Activated gamma-delta T cell treated with anti-CD3 and anti-CD28 coated beads, Interleukin-2, amount 50 U/mL, for 16 hours (primary cell): ENCODE measurements at regions not wholly inside any gene's neighbourhood (a gene's known extent, or its start where the extent isn't known, plus 50 kb on each side); places are given as distances from the start of the nearest gene placed in this dataset.
"Not testable (repeated sequence)": the region's sequence is repeated elsewhere in the genome, so short reads cannot be mapped to it uniquely, and the experiment has no call there.

Experiments used
- DNase-seq: peaks from one replicate; pipeline ENCODE4 v3.0.0-alpha.2; 2020; ENCODE audit warnings: low read depth

DNA sequence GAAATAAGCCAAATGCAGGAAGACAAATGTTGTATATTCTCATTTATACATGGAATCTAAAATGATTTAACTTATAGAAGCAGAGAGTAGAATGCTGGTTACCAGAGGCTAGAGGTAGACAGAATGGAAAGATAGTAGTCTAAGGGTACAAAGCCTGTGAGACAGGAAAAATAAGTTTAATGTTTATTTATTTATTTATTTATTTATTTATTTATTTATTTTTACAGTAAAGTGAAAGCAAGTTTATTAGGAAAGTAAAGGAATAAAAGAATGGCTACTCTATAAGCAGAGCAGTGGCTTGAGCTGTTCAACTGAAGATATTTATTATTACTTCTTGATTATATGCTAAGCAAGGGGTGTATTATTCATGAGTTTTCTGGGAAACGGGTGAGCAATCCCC lies 203.2 kb downstream of the LAS1L start:
- DNase-seq: no peak

DNA sequence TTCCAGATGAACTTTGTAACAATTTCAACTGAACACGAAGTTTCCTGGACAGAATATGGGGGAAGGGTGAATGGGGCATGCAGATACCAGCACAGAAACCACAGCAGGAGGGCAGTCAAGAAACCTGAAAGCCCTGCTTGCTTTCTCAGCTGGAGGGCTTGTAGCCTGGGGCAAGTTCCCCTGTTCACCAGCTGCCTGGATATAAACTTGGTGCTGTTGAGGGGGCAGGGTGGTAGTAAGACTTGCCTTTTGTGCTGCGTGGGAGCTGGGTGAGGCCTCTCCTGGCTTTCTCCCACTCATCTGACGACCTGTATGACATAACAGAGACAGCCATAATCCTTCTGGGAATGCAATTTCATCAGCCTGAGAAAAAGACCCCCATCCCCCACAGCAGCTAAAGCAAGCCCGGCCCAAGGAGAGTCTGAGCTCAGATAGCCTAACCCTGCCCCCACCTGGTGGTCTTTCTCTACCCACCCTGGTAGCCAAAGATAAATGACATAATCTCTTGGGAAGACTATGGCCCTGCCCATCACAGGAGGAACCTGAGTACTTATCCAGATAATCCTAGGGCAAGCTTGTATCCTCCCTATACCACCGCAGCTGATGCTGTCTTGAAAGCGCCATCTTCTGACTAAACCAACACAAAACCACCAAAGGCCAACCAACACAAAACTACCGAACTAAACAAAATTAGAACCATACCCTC lies 234.3 kb downstream of the LAS1L start:
- no peak for DNase-seq

DNA sequence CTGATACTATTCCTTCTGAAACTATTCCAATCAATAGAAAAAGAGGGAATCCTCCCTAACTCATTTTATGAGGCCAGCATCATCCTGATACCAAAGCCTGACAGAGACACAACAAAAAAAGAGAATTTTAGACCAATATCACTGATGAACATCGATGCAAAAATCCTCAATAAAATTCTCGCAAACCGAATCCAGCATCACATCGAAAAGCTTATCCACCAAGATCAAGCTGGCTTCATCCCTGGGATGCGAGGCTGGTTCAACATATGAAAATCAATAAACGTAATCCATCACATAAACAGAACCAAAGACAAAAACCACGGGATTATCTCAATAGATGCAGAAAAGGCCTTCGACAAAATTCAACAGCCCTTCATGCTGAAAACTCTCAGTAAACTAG lies 251.7 kb downstream of the LAS1L start:
- not testable (repeated sequence) for DNase-seq

DNA sequence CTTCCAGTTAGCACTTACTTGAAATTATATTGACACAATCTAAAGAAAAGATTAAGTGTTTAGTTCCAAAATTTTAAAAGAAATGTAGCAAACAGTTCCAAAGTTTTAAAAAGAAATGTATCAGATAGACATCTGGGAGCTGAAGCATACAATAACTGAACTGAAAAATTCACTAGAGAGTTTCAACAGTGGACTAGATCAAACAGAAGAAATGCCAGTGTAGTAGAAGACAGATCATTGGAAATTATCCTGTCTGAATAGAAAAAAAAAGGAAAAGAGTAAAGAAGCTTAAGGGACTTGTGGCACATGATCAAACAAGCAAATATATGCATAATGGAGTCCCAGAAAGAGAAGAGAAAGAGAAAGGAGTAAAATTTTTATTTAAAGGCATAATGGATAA lies 261.4 kb downstream of the LAS1L start:
- no peak for DNase-seq

DNA sequence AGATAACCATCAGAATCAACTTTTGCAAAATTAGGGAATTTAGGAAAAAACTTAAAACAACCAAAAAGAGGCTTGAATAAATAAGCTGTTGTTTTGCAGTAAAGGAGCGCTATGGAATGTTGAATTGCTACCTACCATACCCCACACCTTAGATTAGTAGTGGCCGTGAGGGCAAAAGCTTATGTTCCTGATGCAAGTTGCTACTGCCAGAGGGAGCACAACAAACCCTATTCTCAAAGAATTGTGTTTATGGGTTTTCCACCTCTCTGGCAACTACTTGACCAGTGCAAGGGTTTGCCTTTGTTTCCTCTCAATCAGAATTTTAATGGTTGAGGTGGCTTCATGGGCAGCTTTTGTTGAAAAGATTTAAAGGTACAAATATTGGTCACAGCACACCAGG lies 268.1 kb downstream of the LAS1L start:
- DNase-seq: no peak

DNA sequence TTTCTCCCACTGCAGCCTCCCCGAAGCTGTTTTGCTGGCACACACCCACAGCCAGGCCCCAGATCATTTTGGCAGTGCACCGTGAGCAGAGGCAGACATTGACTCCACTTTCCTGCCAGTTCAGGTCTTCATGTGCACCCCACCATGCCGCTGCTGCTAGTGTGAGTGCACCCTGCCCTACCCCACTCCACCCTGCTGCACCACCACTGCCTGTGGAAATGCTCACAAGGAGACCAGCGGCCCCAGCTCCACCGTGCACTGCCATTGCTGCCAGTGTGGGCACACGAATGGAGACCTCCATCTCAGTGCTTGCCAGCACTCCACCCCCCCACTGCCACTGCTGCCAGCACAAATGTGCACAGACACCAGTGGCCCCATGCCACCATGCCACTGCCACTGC lies 277.6 kb upstream of the ZC4H2 start:
- DNase-seq: no peak

DNA sequence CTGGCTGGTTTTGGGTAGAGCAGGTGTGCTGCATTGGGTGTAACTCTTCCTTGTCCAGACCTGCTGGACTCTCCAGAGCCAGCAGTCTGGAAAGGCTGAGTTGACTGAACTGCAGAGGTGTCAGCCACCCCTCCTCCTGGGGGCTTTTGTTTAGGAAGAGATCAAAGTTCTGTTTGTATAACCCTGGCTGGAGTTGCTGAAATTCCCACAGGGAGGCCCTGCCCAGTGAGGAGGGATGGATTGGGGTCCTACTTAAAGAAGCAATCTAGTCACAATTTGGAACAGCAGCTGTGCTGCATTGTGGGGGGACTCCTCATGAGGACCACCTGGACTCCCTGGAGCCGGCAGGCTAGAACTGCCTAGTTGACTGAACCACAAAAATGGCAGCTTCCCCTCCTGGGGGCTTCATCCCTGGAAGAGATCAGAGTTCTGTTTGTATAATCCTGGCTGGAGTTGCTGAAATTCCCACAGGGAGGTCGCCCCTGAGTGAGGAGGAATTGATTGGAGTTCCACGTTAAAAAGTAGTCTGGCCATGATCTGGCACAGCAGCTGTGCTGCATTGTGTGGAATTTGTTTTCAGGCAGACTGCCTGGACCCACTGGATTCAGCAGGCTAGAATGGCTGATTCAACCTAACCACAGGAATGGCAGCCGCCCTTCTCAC lies 264.9 kb upstream of the ZC4H2 start:
- no peak for DNase-seq

DNA sequence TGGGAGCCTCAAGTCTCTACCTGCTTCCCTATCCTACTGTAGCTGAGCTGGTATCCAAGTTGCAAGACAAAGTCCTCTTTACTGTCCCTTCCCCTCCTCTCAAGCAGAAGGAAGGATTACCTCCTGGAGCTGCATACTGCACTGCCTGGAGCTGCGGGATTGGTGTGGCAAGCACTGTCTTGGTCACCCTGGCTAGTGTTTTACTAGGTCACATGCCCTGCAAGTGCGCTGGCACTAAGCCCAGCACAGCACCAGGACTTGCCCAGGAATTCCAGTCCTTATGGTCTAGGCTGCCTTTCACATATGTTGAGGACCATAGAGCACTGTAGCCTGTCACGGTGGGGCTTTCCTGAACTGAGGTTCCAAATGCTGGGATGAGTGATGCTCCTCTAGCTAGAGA lies 227.3 kb upstream of the ZC4H2 start:
- DNase-seq: no peak

DNA sequence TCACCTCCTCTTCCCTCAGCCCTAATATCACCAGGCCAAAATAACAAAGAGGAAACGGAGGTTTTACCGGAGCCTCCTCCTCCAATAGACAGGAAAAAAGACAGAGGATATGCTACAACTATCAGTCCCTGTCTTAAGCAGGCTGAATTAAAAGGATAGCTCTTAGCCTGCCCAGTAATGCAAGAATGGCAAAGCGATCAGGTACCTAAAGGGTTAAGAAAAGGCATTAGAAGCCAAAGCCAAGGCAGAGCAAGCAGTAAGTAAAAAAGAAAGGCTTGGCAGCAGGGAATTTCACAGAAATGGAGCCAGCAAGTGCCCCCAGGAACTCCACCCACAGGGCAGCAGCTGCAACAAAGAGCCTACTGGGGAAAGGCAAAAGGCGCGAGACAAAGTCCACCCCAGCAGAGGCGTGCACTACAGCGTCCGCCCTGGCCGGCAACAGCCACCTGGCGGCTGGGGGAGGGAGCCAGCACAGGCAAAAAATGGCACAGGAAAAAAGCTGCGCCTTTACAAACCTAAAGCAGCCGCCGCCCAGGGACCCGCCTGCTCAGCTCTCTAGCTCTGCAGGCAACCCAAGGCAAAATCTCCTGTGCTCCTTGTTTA lies 220.6 kb upstream of the ZC4H2 start:
- DNase-seq: no peak

DNA sequence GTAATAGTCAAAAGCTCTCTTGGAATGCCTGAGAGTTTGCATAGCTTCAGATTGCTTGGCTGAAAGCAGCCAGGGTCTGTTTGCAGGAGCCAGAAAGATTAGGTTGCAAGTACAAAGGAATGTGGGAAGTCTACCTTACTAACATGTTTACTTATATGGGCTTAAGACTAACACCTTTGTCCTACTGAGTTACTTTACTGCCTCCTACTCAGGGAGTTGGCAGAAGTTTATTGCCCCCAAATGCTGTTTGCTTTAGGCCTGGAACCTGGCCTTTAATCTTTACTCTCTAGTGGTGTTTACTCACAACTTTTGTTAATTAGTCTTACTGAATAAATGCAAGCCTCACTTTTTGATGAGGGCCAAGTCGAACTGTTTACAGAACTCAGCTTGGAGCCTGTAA lies 219.4 kb upstream of the ZC4H2 start:
- DNase-seq: no peak

DNA sequence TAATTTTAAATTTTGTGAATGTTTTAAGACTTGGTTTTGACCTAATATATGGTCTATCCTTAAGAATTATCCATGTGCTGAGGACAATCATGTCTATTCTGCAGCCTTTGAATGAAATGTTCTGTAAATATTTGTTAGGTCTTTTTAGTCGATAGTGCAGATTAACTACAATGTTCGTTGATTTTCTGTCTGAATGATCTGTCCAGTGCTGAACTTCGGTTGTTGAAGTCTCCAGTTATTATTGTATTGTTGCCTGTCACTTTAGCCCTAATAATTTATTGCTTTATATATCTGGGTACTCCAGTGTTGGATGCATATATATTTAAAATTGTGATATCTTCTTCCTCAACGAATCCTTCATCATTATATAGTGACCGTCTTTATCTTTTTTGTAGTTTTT lies 218.3 kb upstream of the ZC4H2 start:
- DNase-seq: no peak

DNA sequence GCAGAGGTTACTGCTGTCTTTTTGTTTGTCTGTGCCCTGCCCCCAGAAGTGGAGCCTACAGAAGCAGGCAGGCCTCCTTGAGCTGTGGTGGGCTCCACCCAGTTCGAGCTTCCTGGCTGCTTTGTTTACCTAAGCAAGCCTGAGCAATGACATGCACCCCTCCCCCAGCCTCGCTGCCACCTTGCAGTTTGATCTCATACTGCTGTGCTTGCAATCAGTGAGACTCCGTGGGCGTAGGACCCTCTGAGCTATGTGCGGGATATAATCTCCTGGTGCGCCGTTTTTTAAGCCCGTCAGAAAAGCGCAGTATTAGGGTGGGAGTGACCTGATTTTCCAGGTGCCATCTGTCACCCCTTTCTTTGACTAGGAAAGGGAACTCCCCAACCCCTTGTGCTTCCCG lies 187.1 kb upstream of the ZC4H2 start:
- not testable (repeated sequence) for DNase-seq

DNA sequence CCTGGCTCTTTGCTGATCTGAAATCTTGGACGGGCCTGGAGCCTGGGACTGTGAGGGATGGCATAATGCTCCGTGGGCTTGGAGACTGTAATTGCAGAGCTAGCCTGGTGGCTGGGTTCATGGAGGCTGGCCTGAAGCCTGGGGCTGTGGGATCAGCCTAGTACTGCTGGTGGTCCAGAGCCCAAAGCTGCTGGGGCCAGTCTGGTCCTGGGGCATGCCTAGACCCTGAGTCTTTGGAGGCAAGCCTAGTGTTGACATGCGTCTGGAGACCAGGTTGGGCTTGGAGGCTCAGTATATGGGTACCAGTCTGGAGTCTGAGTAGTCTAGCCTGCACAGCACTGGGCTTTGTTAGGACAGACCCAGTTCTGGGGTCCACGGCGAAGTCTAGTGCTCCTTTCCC lies 172.0 kb upstream of the ZC4H2 start:
- DNase-seq: no peak

DNA sequence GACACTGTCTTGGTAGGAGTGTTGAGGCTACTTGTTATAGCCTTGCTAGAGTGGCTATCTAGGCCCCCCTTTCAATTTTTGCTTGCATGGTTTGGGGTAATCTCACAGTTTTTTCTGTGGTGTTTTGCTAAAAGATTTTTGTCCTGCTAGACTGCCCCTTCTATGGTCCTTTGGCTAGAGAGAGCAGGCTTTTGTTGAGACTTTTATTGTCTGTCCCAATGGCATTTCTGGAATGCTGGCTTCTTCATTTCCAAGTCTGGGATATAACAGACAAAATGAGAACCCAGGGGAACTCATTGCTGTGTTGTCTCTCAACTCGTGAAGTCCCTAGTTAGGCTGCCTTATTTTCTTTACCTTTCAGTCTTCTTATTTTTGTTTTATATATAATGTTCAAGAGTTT lies 160.2 kb upstream of the ZC4H2 start:
- DNase-seq: no peak

DNA sequence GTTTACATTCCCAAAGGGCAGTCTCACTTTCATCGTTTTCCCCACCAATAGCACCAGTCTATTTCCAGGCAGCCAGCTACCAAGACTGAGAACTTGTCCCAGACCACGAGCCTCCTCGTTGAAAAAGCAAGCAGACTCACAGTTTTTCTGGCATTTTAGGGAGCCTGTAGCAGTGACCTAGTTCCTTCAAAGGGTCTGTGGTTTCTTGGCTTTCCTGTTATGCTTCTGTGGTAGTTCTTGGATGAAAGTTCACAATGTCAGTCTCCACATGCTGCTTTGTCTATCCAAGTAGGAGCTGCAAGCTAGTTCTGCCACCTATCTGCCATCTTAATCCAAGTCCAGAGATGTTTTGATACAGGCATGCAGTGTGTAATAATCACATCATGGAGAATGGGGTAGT lies 151.6 kb upstream of the ZC4H2 start:
- no peak for DNase-seq

DNA sequence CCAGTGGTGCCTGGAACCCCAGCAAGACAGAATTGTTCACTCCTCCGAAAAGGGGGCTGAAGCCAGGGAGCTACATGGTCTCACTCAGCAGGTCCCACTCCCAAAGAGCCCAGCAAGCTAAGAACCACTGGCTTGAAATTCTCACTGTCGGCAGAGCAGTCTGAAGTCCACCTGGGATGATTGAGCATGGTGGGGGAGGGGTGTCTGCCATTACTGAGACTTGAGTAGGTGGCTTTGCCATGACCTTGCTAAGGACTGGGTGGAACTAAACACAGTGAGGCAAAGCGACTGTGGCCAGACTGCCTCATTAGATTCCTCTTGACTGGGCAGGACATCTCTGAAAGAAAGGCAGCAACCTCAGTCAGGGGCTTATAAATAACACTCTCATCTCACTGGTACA lies 122.6 kb upstream of the ZC4H2 start:
- DNase-seq: no peak

DNA sequence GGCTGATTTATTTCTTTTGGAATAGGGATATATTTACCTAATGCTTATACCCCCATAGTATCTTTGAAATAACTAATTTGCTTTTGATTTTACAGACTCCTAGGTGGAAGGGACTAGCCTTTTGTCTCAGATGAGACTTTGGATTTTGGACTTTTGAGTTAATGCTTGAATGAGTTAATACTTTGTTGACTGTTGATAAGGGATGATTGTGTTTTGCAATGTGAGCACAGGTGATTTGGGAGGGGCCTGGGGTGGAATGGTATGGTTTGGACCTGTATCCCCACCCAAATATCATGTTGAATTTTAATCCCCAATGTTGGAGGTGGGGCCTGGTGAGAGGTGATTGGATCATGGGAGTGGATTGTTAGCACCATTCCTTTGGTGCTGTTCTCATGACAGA lies 117.4 kb upstream of the ZC4H2 start:
- DNase-seq: no peak

DNA sequence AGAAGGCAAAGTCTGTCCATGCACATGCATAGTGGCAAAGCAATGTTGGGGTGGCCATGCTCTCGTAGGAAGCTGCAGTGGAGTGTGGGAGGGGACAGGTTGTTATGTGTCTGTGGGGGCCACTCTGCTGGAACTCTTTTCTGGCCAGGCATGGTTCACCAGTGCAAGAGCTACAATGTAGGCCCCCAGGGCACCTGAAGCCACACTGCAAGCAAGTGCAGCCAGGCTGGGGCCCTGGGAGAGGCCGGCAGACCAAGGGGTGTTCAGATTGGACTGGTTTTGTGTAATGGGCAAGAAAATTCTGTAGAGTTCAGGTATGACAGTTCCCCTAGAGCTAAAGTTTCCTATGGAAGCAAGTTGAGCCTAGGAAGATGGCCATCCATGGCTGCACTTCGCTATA lies 97.0 kb upstream of the ZC4H2 start:
- DNase-seq: no peak

DNA sequence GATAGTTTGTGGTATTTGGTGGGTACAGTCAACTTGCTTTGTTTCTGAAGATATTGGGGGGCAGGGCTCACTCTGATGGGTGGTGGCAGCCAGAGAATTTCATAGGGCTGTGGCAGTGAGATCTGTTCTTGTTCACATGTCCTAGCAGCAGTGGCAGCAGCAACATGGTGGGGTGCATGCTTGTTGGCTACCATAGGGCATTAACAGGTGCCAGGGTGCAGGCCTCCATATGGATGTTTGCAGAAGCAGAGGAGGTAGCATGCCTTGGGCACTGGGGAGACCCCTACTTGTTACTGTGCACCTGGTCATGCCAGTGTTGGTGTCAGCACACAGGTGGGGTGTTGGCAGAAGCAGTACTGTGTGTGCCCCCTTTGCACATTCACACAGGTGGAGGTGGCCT lies 96.3 kb upstream of the ZC4H2 start:
- no peak for DNase-seq

DNA sequence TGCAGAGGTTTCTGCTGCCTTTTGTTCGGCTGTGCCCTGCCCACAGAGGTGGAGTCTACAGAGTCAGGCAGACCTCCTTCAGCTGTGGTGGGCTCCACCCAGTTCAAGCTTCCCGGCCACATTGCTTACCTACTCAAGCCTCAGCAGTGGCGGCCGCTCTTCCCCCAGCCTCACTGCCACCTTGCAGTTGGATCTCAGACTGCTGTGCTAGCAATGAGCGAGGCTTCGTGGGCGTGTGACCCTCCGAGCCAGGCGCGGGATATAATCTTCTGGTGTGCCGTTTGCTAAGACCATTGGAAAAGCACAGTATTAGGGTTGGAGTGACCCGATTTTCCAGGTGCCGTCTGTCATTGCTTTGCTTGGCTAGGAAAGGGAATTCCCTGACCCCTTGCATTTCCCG lies 82.4 kb upstream of the ZC4H2 start:
- not testable (repeated sequence) for DNase-seq

DNA sequence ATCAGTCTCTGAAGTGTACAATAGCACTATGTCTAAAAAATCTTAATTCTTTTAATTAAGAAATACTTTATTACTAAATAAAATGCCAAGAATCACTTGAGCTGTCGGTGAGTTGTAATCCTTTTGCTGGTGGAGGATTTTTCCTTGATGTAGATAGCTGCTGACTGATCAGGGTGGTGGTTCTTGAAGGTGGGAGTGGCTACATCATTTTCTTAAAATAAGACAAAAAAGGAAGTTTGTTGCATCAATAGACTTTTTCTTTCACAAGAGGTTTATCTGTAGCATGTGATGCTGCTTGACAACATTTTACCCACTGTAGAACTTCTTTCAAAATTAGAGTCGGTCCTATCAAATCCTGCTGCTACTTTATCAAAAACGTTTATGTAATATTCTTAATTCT lies 68.8 kb upstream of the ZC4H2 start:
- no peak for DNase-seq

DNA sequence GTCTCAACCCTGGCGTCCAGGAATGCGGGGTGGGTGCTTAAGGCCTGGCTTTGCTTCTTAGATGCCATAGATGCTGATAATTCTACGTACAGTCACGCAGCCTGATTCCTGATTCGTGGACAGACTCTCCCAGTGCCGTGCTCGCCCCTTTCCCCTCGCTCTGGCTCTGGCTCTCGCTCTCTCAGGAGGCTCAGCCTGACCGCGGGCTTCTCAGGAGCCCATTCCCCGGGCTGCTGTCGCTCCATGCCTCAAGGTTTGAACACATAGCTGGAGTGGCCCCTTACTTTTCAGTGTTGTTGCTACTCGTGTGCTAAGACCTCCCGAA lies 59.2 kb upstream of the ZC4H2 start:
- DNase-seq: peak; percentile 1

DNA sequence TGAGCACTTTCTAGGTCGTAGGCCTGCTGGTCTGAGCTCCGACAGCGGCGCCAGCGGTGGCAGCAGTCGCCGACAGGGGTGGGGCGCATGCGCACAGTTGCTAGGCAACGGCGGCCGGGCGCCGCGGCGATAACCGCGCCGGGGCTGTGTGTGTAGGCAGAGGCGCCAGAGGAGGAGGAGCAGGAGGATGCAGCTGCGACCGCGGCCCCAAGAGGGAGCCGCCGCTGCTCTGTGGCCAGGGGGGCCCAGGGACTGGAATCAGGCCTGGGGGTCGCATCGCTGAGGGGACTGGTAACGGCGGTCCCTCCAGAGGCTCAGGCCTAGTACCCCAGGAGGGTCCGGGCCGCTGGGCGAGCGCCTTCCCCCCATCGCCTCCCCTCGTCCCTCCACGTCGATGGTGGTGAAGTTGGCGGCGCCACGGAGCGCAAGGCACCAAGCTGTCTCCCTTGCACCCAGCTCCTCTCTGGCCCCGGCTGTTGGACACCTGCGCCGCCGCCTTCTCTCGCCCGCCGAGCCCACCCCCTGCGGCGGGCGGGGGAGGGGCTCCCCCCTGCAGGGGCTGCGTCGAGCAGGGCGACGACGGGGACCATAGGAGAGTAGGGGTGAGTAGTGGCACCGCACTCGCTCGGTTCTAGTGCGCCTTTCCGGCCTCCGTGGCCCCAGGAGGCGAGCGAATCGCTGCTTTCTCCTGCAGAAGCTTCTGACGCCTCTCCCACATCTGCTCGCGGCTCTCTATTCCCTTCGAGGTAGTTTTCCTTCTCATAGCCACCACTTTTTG lies 58.6 kb upstream of the ZC4H2 start, which contains the start of gene ZC3H12B:
Gene ZC3H12B, plus strand, starts transcription at position 159 of the 778 bp plus-strand sequence.
- peak; percentile 70 for DNase-seq
